Thyroid gland (tissue), 4 donors: ENCODE measurements at regions not wholly inside any gene's neighbourhood (a gene's known extent, or its start where the extent isn't known, plus 50 kb on each side); places are given as distances from the start of the nearest gene placed in this dataset.

Experiments used
- CTCF ChIP-seq, 6 experiments: fragments of 200-600 bp in 3 of 6; fragments of 450-650 bp in 3 of 6; sonication (generic) in 3 of 6; IDR thresholded peaks; one replicate each; pipeline ENCODE4 v1.5.1; 2016 to 2019; ENCODE audit warnings: antibody characterized with exemption in 6 of 6, mild to moderate bottlenecking in 2 of 6, inconsistent platforms in 1 of 6, moderate library complexity in 1 of 6
- POLR2A ChIP-seq, 2 donors: fragments of 450-650 bp; IDR thresholded peaks; one replicate each; pipeline ENCODE4 v1.6.1; 2017; ENCODE audit warnings: antibody characterized with exemption in 2 of 2, mild to moderate bottlenecking in 2 of 2, moderate library complexity in 1 of 2

GRCh38 chrX:116605576-116605975 is 142.8 kb upstream of the CT83 start:
- TF ChIP-seq POLR2A (IDR thresholded peaks at IDR 0.05) (no peak), CTCF (IDR thresholded peaks at IDR 0.05) (no peak)
